ENCODE measurements at regions not wholly inside any gene's neighbourhood (a gene's known extent, or its start where the extent isn't known, plus 50 kb on each side); places are given as distances from the start of the nearest gene placed in this dataset.
"Not testable (repeated sequence)": the region's sequence is repeated elsewhere in the genome, so short reads cannot be mapped to it uniquely, and the experiment has no call there.

- H3K4me3 ChIP-seq (replicated peaks; ENCODE audit: insufficient read depth, low read length), result no peak overlapping the region
- no peak overlapping the region for H3K27ac ChIP-seq (replicated peaks)
- no peaks in the 10 kb centered on the region for H3K27me3 ChIP-seq (ENCODE audit: insufficient read depth, poor library complexity, severe bottlenecking)
- no peak for TF ChIP-seq GABPA (IDR thresholded peaks at IDR 0.05; ENCODE audit: low read depth)
- no peak for DNase-seq (ENCODE audit: low read depth in 1 of 2, low spot score in 1 of 2)
Measured at GRCh38 chr20:19137641-19138040, 74.8 kb upstream of the SLC24A3 start.

GRCh38 chr20:19138758-19139157 is 73.7 kb upstream of the SLC24A3 start:
- DNase-seq (ENCODE audit: low read depth in 1 of 2, low spot score in 1 of 2), result no peak
- Histone ChIP-seq H3K4me3 (replicated peaks; ENCODE audit: insufficient read depth, low read length) (no peak overlapping the region), H3K27me3 (ENCODE audit: insufficient read depth, poor library complexity, severe bottlenecking) (no peaks in the 10 kb centered on the region), H3K27ac (replicated peaks) (no peak overlapping the region)
- TF ChIP-seq REST (IDR thresholded peaks at IDR 0.05; ENCODE audit: insufficient replicate concordance, low read depth), result no peak
- TF ChIP-seq SPI1 (IDR thresholded peaks at IDR 0.05; ENCODE audit: borderline replicate concordance, low read depth), result no peak
- no peak for TF ChIP-seq CTCF (IDR thresholded peaks at IDR 0.05; ENCODE audit: insufficient read depth, low read length)
- no peak for TF ChIP-seq POLR2AphosphoS5 (IDR thresholded peaks at IDR 0.05; ENCODE audit: low read depth)
- TF ChIP-seq GABPA (IDR thresholded peaks at IDR 0.05; ENCODE audit: low read depth), result no peak

GRCh38 chr20:19139584-19139983 is 72.9 kb upstream of the SLC24A3 start:
- not testable (repeated sequence) for H3K27me3 ChIP-seq (ENCODE audit: insufficient read depth, poor library complexity, severe bottlenecking)

GRCh38 chr20:19141998-19142397 is 70.4 kb upstream of the SLC24A3 start:
- DNase-seq (ENCODE audit: low read depth in 1 of 2, low spot score in 1 of 2), result no peak
- no peaks in the 10 kb centered on the region for H3K27me3 ChIP-seq (ENCODE audit: insufficient read depth, poor library complexity, severe bottlenecking)
- no peak overlapping the region for H3K4me3 ChIP-seq (replicated peaks; ENCODE audit: insufficient read depth, low read length)
- H3K27ac ChIP-seq (replicated peaks), result no peak overlapping the region
- TF ChIP-seq SPI1 (IDR thresholded peaks at IDR 0.05; ENCODE audit: borderline replicate concordance, low read depth) (no peak), GABPA (IDR thresholded peaks at IDR 0.05; ENCODE audit: low read depth) (no peak), REST (IDR thresholded peaks at IDR 0.05; ENCODE audit: insufficient replicate concordance, low read depth) (no peak), CTCF (IDR thresholded peaks at IDR 0.05; ENCODE audit: insufficient read depth, low read length) (no peak), POLR2AphosphoS5 (IDR thresholded peaks at IDR 0.05; ENCODE audit: low read depth) (no peak)

More at GRCh38 chr20:19139584-19139983, 72.9 kb upstream of the SLC24A3 start:
- not testable (repeated sequence) for DNase-seq (ENCODE audit: low read depth in 1 of 2, low spot score in 1 of 2); H3K4me3 ChIP-seq (replicated peaks; ENCODE audit: insufficient read depth, low read length); H3K27ac ChIP-seq (replicated peaks)

- TF ChIP-seq SPI1 (IDR thresholded peaks at IDR 0.05; ENCODE audit: borderline replicate concordance, low read depth) (no peak), CTCF (IDR thresholded peaks at IDR 0.05; ENCODE audit: insufficient read depth, low read length) (no peak), POLR2AphosphoS5 (IDR thresholded peaks at IDR 0.05; ENCODE audit: low read depth) (no peak), REST (IDR thresholded peaks at IDR 0.05; ENCODE audit: insufficient replicate concordance, low read depth) (no peak), GABPA (IDR thresholded peaks at IDR 0.05; ENCODE audit: low read depth) (no peak)
- Histone ChIP-seq H3K27me3 (ENCODE audit: insufficient read depth, poor library complexity, severe bottlenecking) (no peaks in the 10 kb centered on the region), H3K4me3 (replicated peaks; ENCODE audit: insufficient read depth, low read length) (no peak overlapping the region), H3K27ac (replicated peaks) (no peak overlapping the region)
- DNase-seq (ENCODE audit: low read depth in 1 of 2, low spot score in 1 of 2), result no peak
Measured at GRCh38 chr20:19143890-19144289, 68.6 kb upstream of the SLC24A3 start.

Measured in HL-60 (cell line).